NOMO-1 treated with DMSO at 0.1 percent for 48 hours (cell line): ENCODE measurements at regions not wholly inside any gene's neighbourhood (a gene's known extent, or its start where the extent isn't known, plus 50 kb on each side); places are given as distances from the start of the nearest gene placed in this dataset.

Experiments used
- DNase-seq: peaks from one replicate; lab custom pipeline; 2025; ENCODE audit not compliant: unreplicated experiment; lab: John Stamatoyannopoulos, UW

DNA sequence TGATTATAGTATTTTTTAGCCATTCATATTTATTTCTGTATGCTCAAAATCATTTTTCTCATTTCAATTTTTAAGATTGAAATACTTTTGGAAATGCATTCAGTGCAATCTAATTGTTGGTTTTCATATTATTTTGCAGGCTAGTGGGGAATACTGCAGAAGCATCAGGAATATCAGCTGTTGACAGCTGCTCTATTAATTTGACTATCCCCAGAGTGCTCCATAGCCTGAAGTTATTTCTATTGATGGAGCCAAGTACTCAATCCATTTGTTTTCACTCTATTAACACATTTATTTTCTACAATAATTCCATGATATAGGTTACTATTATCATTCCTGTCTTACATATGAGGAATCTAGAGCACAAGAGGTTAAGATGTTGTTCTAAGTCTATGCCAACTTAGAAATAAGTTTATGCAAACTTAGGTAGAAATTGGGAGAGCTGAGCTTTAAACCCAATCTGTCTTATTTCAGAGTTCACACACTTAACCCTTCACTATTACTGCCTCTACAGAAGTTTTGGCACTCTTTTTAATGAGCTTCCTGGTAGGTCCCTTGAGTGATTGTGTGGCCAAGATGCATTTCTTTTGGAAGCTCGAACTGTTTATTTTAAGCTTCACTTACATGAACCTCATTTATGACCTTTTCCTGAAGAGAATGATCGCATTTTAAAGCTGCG is 65.6 kb upstream of the PCDH18 start:
- no peak for DNase-seq

DNA sequence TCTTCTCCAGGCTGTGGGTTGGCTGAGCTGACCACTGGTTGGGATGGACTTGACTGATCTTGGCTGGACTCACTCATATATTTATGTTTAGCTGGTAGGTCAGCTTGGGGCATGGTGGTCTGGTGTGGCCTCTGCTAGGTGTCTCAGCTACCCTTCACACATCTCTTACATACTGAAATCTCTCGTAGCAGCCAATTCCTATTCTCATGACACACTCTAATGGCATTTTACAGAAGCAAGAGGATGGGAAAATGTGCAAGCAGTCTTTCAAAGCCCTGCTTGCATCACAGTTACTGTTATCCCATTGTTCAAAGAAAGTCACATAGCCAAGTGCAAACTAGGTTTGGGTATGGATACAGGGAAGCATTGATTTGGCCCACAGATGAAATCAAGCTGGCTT is 55.5 kb upstream of the PCDH18 start:
- no peak for DNase-seq

DNA sequence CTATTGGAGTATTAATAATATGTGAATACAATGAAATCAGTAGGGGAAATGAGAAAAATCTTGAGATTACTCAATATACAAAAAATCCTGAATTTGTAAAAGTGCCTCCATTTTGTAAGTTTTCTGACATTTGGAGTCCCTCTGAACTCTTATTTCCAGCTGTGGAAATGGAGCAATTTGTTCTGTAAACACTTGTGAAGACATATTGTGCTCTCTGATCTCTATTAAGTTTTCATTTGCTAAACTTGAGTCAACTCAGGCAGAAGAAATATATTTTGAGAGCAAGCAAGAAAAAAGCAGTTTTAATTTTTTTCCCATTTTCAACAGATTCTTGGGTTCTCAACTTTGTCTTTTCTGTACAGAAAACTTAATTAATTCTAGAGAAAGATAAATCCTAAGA is 51.4 kb upstream of the PCDH18 start:
- no peak for DNase-seq
